Retinal pigment epithelial cell (primary cell): ENCODE measurements at regions not wholly inside any gene's neighbourhood (a gene's known extent, or its start where the extent isn't known, plus 50 kb on each side); places are given as distances from the start of the nearest gene placed in this dataset.

Experiments
- DNase-seq: peaks from one replicate; pipeline ENCODE4 v3.0.0-alpha.2; 2010; ENCODE audit warnings: low read depth
- H3K4me3 ChIP-seq: 2 replicates; pipeline ENCODE4 v1.5.1; 2011; ENCODE audit warnings: mild to moderate bottlenecking, low read length, control low read depth, moderate library complexity
- CTCF ChIP-seq: conservative IDR thresholded peaks from 2 replicates; pipeline ENCODE4 v1.5.1; 2011; ENCODE audit warnings: low read depth, low read length, control low read depth, inconsistent platforms

- no peak for DNase-seq
- TF ChIP-seq CTCF: no peak
Measured at GRCh38 chr12:116642106-116642505, 82.9 kb downstream of the MAP1LC3B2 start.

GRCh38 chr12:116640281-116640680 is 81.1 kb downstream of the MAP1LC3B2 start:
- TF ChIP-seq CTCF: no peak
- no peak for DNase-seq
- H3K4me3 ChIP-seq: no peak overlapping the region

More at GRCh38 chr12:116642106-116642505, 82.9 kb downstream of the MAP1LC3B2 start:
- H3K4me3 ChIP-seq: no peak overlapping the region

- no peak for TF ChIP-seq CTCF
- no peak overlapping the region for H3K4me3 ChIP-seq
- no peak for DNase-seq
Measured at GRCh38 chr12:116639765-116640164, 80.6 kb downstream of the MAP1LC3B2 start.

GRCh38 chr12:116638376-116638775 is 79.2 kb downstream of the MAP1LC3B2 start:
- H3K4me3 ChIP-seq: no peak overlapping the region
- DNase-seq: no peak
- no peak for TF ChIP-seq CTCF

GRCh38 chr12:116637589-116638150 is 78.5 kb downstream of the MAP1LC3B2 start:
- TF ChIP-seq CTCF: no peak
- DNase-seq: no peak
- no peak overlapping the region for H3K4me3 ChIP-seq

GRCh38 chr12:116636608-116637519 is 77.7 kb downstream of the MAP1LC3B2 start:
- DNase-seq: no peak
- H3K4me3 ChIP-seq: no peak overlapping the region
- no peak for TF ChIP-seq CTCF

GRCh38 chr12:116635487-116635886 is 76.3 kb downstream of the MAP1LC3B2 start:
- no peak for TF ChIP-seq CTCF
- H3K4me3 ChIP-seq: no peak overlapping the region
- DNase-seq: no peak
